ENCODE measurements at regions not wholly inside any gene's neighbourhood (a gene's known extent, or its start where the extent isn't known, plus 50 kb on each side); places are given as distances from the start of the nearest gene placed in this dataset.

DNA sequence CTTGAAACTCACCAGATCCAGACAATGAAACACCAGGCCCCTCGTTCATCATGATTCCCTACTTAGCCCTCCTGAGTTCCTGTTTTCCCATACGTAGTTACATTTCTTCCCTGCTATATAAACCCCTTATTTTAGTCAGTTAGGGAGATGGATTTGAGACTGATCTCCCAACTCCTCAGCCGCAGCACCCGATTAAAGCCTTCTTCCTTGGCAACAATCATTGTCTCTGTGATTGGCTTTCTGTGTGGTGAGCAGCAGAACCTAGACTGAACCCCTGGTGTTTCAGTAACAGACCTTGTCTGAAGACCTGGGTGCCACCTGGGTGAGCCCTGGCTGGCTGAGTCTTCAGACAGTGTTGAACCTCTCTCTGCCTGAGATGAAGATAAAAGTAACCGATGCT lies 118.0 kb downstream of the OAT start:
- no peak for DNase-seq

GRCh38 chr10:124300224-124300623 lies 118.5 kb downstream of the OAT start:
- DNase-seq: no peak

- DNase-seq: no peak
These were observed 119.0 kb downstream of the OAT start for GRCh38 chr10:124299696-124300095.

DNA sequence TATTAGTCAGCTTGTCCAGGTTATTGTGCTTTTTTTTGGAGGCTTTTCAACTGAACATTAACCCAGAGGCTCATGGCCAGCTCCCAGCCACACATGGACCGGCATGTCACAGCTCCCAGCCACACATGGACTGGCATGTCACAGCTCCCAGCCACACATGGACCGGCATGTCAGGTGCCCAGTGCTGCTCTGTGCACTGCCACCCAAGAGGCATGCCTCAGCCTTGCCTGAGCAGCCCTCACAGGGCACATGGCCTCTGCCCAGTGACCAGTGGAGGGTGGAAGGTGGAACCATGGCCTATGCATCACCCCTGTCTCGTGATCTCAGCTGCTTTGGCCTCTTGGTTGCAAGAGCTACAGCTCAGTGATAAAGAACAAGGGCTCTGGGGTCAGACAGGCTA lies 119.8 kb downstream of the OAT start:
- no peak for DNase-seq

- no peak for DNase-seq
These were observed 121.6 kb downstream of the OAT start for GRCh38 chr10:124296813-124297788.

DNA sequence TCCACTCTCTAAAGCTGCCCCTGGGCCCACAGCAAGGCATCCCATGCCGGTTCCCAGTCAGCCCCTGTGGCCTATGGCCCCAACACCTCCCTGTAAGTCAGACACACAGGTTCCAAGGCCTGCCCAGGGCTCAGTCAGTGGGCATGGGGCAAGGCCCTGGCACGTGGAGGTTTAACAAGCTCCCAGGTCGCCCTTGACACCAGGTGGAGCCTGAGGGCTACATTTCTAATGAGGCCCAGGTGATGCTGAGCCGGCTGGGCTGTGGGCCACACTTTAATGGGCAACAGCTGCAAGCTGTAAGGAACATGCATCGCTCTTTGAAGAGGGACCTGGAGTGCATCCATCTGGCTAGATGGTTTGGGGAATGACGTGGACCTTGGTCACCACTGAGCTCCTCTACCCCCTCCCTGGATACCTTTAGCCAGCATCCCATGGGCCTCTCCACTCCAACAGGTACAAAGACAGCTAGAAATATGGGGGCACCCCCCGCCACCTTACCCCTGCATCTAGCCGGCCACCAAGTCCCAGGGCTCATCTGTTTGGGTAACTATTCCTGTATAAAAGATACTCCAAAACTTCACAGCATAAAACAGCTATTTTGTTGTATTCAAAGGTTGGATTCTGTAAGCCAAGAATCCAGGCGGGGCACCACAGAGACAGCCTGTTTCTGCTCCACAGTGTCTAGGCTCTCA lies 122.5 kb downstream of the OAT start:
- no peak for DNase-seq

DNA sequence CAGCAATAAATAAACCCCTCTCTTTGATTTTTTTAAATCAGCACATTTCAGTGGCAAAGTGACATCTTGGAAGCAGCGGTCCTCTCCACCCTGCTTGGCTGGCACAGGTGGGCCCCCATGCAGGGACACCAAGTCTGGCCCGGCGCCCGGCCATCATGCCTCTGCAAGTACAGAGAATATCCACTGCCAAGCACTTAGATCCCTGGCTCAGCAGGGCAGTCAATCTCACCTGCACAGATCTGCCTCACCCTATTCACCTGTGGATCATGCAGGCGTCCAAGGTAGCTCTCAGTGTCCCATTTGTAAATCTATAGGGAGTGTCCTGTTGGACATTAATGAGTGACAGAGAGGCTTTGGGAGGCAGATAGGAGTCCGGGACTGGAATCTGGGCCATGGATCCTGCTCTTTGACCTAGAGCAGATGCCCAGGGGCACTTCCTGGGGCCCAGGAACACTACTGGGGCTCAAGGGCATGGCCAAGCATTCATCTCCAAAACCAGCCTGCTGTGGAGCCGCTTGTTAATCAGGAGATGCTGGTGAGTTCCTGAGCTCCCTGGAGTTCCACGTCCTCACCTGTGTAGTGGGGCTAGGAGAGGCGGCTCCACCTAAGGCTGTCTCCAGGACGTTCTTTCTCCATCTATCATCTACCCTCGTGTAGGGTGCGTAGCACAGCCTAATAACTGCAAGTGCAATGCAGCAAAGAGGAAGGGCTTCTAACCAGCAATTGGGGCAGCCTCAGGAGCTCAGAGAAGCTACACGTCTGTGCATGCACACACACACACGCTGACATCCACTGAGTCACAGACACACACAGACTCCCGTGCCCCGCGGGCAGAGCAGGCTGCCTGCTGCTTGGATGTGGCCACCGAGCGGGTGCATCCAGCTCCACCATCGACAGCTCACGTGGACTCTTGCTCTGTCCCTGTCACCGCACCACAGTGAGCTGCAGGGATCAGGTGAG lies 123.6 kb downstream of the OAT start:
- no peak for DNase-seq

DNA sequence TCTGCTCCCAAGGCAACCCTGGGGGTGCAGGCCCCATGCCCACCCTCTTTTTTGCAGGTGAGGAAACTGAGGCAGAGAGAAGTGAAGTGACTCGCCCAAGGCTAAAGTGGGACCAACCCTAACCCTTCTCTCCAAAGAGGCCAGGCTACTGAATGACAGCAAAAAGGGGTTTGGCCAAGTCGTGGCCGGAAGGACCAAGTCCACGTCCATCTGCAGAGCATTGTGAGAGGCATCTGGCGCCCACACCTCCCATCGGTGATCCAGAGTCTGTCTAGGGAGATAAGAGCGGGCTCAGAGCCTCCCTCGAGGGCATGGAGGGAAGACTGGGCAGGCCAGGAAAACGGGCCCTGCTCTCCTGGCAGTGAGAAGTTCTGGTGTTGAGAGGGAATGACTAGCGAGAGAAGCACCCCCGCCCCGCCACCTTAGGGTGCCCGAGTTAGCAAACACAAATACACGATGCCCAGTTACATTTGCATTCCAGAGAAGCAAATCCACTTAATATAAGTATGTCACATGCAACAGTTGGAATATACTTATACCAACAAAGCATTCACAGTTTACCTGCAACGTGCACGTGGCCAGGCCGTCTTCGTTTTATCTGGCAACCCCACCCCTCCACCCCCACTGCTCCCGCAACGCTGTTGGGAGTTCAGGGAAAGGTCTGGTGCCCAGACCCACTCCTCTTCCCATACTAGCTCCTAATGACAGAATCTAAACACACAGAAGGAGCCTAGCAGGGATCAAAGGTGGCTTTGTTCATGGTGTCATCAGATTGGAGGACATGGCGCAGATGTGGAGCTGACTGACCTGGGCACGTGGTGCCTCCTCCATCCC lies 124.9 kb downstream of the OAT start:
- DNase-seq: no peak

DNA sequence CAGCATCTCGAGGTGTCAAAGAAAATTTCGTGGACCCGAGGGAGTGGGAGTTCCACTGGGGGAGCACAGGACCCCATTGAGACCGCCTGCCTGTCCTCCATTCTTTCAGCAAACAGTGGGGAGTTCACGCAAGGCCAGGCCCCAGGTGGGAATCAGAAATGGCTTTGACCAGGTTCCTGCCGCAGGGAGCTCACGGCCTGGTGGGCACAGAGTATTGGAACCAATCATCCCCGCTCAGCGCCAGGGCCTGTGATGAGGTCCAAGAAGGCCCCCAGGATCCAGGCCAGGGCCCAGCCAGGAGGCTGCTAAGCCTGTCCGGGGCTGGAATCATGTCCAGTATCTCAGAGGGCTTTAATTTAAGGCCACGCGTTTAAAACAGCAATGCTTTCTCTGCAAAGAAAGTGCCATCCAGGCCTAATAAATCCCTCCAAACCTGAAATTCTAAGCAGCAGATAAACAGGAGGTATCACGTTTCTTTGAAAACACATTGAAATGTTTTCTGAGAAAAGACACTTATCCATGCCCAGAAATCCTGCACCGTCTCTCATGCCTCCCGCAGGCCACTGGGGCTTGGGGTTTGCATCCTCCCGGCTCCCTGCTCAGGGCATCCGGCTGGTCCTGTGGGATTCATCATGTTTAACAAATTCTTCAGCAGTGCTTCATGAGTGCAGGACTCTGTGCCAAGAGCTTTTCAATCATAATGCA lies 125.7 kb downstream of the OAT start:
- no peak for DNase-seq

DNA sequence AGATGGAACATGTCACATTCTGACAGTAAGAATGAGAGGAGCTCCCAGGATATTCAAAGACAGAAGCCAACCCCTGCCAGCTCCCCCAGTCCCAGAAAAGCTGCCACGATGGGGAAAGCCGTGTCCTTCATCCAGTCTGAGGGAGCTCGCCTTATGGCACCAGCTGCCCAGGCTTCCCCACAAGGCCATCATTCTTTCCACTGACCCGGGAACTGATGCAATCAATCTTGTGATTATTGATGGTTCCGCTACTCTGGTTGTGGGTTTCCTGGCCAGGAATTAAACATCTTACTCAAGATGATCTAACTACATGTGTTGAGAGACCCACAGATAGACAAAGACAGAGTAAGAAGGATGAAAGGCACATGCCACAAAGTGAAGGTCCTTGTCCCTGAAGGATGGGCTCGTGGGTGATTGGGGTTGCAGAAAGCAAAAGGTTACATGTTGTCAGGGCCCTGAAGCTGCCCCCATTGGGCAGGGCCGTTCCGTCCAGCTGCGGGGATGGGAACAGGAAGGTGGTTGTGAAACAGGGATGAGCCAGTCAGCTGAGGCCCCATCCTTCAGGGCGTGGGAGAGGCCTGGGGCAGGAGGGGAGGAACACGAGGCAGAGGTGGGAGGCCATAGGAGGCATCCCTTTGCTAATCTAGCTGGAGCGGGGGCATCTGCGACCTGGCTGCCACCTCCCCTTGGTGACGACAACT lies 127.6 kb downstream of the OAT start:
- peak; percentile 30 for DNase-seq

DNA sequence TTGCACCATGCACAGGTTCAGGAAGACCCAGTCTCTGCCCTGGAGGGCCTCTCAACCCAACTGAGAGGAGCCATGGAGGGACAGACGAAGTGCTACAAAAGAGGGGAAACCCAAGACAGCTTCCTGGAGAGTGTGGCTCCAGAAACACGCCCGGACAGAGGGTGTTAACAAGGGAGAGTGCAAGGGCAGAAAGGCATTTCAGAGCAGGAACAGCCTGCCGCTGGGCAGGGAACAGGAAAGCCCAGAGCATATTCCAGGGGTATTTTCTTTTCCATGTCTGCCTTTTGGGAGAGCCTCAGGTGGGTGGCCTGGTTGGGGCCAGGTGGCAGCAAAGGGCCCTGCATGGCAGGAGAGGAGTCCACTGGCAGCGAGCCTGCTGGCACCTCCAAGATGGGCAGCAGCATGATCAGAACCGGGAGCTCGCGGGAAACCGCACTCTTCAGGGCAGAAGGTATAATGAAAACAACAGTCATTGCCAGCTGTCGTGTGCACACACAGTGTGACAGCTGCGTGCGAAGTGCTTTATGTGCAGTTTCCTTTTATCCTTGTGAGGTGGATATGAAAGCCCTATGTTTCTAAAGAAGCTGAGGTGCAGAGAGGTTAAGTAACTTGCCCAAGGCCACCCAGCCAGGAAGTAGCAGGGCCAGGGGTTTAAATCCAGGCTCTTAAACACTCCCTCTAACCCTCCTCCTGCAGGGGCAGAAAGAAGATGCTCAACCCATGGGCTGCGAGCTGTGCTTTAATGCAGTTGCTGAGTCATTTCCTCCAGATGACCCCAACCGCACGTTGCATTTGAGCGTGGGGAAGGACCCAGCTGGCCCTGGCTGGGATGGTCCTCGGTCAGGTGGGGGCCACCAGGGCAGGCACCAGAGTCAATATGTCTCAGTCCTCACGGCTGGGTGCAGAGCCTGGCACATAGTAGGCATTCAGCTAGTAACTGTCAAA lies 128.6 kb downstream of the OAT start:
- DNase-seq: no peak

GRCh38 chr10:124288928-124289850 lies 129.5 kb downstream of the OAT start:
- DNase-seq: no peak

DNA sequence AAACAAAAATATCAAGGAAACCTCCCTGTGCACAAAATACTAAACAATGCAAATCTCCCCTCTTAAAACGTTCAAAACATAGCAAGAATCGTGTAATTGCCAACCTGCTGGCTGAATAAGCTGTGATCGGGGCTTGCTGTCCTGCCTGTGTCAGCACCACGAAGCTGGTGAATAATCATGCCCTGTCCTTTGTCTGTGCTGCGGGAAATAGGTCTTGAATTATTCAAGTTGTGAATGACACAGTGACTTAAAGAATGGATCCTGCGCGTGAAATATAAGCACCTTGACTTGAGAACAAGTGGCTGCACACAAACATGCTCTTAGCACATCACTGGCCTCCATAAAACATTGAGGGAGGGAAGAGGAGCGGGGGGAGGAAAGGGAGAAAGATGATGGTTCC lies 130.2 kb downstream of the OAT start:
- no peak for DNase-seq

DNA sequence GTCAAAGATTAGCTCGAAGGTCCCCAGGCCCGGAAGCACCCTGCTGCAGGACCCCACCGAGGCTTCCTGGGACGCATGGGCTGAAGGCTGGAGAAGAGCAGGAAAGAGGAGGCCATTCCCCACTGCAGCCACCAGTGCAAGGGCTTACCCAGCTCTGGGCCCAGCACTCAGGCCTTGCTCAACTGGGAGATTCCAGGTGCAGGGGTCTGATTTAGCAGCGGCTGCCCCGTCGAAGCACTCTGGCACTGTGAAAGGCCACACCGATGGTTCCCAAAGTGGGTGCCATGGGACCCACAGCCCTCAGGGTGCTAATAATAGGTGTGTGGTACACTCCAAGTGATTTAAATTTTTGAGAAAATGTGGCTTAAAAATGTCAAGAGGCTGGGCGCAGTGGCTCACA lies 130.9 kb downstream of the OAT start:
- DNase-seq: no peak

GRCh38 chr10:124287071-124287685 lies 131.5 kb downstream of the OAT start:
- no peak for DNase-seq

DNA sequence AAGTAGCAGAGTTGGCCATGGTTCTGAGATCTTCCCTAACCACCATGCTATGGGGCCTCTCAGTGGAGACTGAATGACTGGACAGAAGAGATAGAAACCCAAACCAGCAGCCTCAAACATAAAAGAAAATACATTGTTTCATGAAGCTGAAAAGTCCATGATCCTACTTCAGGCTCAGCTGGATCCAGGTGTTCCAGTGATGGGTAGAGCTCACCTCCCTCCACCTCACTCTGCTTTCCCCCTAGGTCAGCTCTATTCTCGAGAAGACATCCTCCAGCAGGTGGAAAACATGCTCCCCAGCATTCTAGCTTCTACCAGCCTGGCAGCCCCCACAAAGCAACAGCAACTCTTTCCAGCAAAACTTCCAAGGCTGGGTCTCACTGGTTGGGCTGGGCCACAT lies 132.1 kb downstream of the OAT start:
- DNase-seq: no peak

DNA sequence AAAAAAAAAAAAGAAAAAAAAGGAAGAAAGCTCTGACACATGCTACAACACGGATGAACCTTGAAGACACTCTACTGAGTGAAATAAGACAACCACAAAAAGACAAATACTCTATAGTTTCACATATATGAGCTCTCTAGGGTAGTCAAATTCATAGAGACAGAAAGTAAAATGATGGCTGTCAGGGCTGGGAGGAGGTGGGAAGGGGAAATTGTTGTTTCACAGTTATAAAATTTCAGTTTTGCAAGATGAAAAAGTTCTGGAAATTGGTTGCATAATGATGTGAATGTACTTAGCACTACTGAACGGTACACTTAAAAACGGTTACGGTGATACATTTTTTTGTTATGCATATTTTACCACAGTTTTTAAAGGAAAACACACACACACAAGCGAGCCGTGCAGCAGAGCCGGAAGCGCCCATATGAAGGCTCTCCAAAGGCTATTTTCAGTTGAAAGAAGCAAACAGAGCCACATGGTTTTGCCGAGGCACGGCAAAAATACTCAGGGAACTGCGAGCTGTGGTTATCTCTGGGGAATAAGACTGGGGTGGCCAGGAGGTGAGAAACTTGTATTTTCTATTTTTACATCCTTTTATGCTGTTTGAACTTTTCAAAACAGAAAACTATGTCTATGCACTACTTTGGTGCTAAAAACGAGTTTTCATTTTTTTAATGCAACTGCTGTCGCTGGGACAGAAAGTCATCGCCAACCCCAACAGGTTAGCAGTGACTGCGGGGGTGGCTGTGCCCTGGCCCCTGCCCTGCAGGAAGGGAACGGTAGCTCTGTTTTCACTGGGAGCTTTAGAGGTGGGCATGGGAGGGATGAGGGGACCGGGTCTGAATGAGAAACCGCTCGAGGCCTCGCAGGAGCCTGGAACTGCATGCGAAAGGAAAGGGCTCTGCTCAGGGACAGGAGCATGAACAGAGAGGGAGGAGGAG lies 132.9 kb downstream of the OAT start:
- no peak for DNase-seq
